ENCODE measurements at regions not wholly inside any gene's neighbourhood (a gene's known extent, or its start where the extent isn't known, plus 50 kb on each side); places are given as distances from the start of the nearest gene placed in this dataset.

DNA sequence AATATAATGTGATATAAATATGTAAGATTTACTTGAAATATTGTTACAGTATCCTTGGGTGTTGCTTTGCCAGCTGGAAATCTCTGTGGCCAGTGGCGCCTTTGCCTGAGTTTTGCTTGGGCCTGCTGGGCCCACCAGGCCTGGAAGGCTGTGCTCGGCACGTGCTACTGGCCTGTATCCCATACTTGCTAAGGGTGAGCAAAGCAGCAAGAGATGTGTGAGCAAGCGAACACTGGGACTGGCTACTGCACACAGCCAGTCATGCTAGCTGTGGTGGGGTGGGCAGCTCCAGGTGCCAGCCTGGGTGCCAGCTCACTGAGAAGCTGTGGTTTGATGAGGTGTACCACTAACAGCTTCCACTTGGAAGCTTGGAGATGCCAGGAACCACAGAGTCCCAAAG, 299.1 kb upstream of the GALNT5 start:
- ChIA-PET CTCF (ENCODE audit: low intra/inter-chr PET ratio, low total read pairs) (no interaction called here), POLR2A (no interaction called here)
- no peak overlapping the region for H2AFZ ChIP-seq (ENCODE audit: low read length)
- H3K4me3 ChIP-seq (replicated peaks in 1 of 3; ENCODE audit: insufficient read depth in 1 of 3, low read depth in 2 of 3, low read length in 3 of 3), result no peak overlapping the region
- H3K79me2 ChIP-seq (ENCODE audit: insufficient read depth, low read length), result no peaks in the 10 kb centered on the region
- no peak overlapping the region for H3K27ac ChIP-seq (ENCODE audit: extremely low read length, insufficient read depth, low read length)
- in situ Hi-C loops (cut with HindIII; ENCODE audit: extremely low pct_ligation_motif_present, low pct_unique_long_range_greater_than_20kb), result no loop called here
- 5% methylated on average over 3 of the region's 4 CpGs for WGBS (ENCODE audit: low lambda C conversion rate)
- no TSS peak for BruUV-seq (replicated peaks)
- H3K4me2 ChIP-seq (ENCODE audit: low read depth, low read length), result no peak overlapping the region
- H3K27me3 ChIP-seq (ENCODE audit: control insufficient read depth in 1 of 2, insufficient read depth in 2 of 2, low read length in 2 of 2), result no peaks in the 10 kb centered on the region
- H3K9ac ChIP-seq (ENCODE audit: insufficient read depth, low read depth, low read length), result no peak overlapping the region
- no peaks in the 10 kb centered on the region for H3K4me1 ChIP-seq (ENCODE audit: insufficient read depth, low read length)
- intact Hi-C loops (cut with micrococcal nuclease; ENCODE audit: unreplicated experiment), result no loop called here
- DNase-seq (ENCODE audit: low spot score), result no peak
- H3K9me3 ChIP-seq (ENCODE audit: low read length), result peaks cover 57% of the 10 kb centered on the region
- no peaks in the 10 kb centered on the region for H4K20me1 ChIP-seq (ENCODE audit: insufficient read depth, low read length)
- no peaks in the 10 kb centered on the region for H3K36me3 ChIP-seq (replicated peaks in 1 of 2; ENCODE audit: control insufficient read depth in 1 of 2, insufficient read depth in 2 of 2, low read length in 2 of 2)
- no peak for ATAC-seq
- FAIRE-seq, result no peak
- TF ChIP-seq ZNF431 (CRISPR knock-in tag; IDR thresholded peaks at IDR 0.05; ENCODE audit: borderline replicate concordance, low read depth), result no peak
- no peak for TF ChIP-seq ZNF704 (CRISPR knock-in tag; IDR thresholded peaks at IDR 0.05; ENCODE audit: borderline replicate concordance)
- TF ChIP-seq SRY (CRISPR knock-in tag; IDR thresholded peaks at IDR 0.05), result no peak
- TF ChIP-seq, protein P1, sequence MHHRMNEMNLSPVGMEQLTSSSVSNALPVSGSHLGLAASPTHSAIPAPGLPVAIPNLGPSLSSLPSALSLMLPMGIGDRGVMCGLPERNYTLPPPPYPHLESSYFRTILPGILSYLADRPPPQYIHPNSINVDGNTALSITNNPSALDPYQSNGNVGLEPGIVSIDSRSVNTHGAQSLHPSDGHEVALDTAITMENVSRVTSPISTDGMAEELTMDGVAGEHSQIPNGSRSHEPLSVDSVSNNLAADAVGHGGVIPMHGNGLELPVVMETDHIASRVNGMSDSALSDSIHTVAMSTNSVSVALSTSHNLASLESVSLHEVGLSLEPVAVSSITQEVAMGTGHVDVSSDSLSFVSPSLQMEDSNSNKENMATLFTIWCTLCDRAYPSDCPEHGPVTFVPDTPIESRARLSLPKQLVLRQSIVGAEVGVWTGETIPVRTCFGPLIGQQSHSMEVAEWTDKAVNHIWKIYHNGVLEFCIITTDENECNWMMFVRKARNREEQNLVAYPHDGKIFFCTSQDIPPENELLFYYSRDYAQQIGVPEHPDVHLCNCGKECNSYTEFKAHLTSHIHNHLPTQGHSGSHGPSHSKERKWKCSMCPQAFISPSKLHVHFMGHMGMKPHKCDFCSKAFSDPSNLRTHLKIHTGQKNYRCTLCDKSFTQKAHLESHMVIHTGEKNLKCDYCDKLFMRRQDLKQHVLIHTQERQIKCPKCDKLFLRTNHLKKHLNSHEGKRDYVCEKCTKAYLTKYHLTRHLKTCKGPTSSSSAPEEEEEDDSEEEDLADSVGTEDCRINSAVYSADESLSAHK (CRISPR knock-in tag; IDR thresholded peaks at IDR 0.05; ENCODE audit: borderline replicate concordance), result no peak
- no peak for TF ChIP-seq KDM1A (CRISPR knock-in tag; IDR thresholded peaks at IDR 0.05)
- TF ChIP-seq ARID4A (CRISPR knock-in tag; IDR thresholded peaks at IDR 0.05; ENCODE audit: borderline replicate concordance), result no peak
- TF ChIP-seq CERS6 (CRISPR knock-in tag; IDR thresholded peaks at IDR 0.05), result no peak
- TF ChIP-seq NR3C1 (CRISPR knock-in tag; IDR thresholded peaks at IDR 0.05), result no peak
- no peak for TF ChIP-seq PRPF4 (IDR thresholded peaks at IDR 0.05; ENCODE audit: low read depth, low read length, poor library complexity, severe bottlenecking)
- no peak for TF ChIP-seq TBL1XR1 (IDR thresholded peaks at IDR 0.05; ENCODE audit: borderline replicate concordance, low read length, partially characterized antibody)
- no peak for TF ChIP-seq MTF1 (CRISPR knock-in tag; IDR thresholded peaks at IDR 0.05)
- no peak for TF ChIP-seq ZNF670 (CRISPR knock-in tag; IDR thresholded peaks at IDR 0.05; ENCODE audit: borderline replicate concordance)

All from HepG2 (cell line).